Pancreas (tissue), 10 donors: ENCODE measurements at regions not wholly inside any gene's neighbourhood (a gene's known extent, or its start where the extent isn't known, plus 50 kb on each side); places are given as distances from the start of the nearest gene placed in this dataset.

ENCODE experiments used
- ATAC-seq, 4 donors: fragments of 200-7000 bp; cut with Tn5 transposase; one replicate each; pipeline versions ENCODE4 v1.8.0 to v1.9.1; 2020; ENCODE audit warnings: mild to moderate bottlenecking in 4 of 4, moderate library complexity in 4 of 4
- DNase-seq, 6 donors: peaks; one replicate each; pipeline ENCODE4 v3.0.0-alpha.2; 2020
- FAIRE-seq: peaks from 2 replicates; lab custom pipeline; 2012; peaks lifted over from hg19 to GRCh38; lab: Jason Lieb, UNC
- H3K27ac ChIP-seq, 4 donors: fragments of 200-600 bp; sonication (generic); 1 replicate in 3 of 4; 2 replicates in 1 of 4; pipeline versions ENCODE4 v1.5.0 to v1.8.0; 2020
- H3K27me3 ChIP-seq, 4 donors: fragments of 200-600 bp; one replicate each; pipeline ENCODE4 v1.8.0; 2021
- H3K36me3 ChIP-seq, 3 donors: fragments of 200-600 bp; sonication (generic) in 1 of 3; one replicate each; pipeline versions ENCODE4 v1.5.0 to v1.8.0; 2020 to 2021
- H3K4me1 ChIP-seq, 3 donors: fragments of 200-600 bp; one replicate each; pipeline ENCODE4 v1.8.0; 2021
- H3K4me3 ChIP-seq, 4 donors: fragments of 200-600 bp; sonication (generic) in 2 of 4; one replicate each; pipeline versions ENCODE4 v1.5.0 to v1.8.0; 2020 to 2021
- H3K9me3 ChIP-seq, 4 donors: fragments of 200-600 bp; one replicate each; pipeline ENCODE4 v1.8.0; 2021
- CTCF ChIP-seq, 4 donors: fragments of 200-600 bp; sonication (generic) in 3 of 4; IDR thresholded peaks; one replicate each; pipeline versions ENCODE4 v1.5.0 to v1.8.0; 2021; ENCODE audit warnings: antibody characterized with exemption in 4 of 4
- WGBS, 2 donors: extraction: QIAGEN DNeasy Blood & Tissue Kit; methylation state at CpG; one replicate each; pipeline ENCODE4 v1.1.7; 2013; 5-methylcytosine and 5-hydroxymethylcytosine counted together
- intact Hi-C, 3 donors: fragments of 100-400 bp; cut with DNase I; formaldehyde crosslinking; loops; one replicate each; pipeline versions ENCODE4 v1.11.1 to v1.14.2; 2022
- donor health status: healthy with polysubstance abuse.
- donor health status: DM: no; HTN: no; CAD: no; lungs with moderate emphysema.
- donor health status: DM: no; HTN: no; CAD: no.
- donor health status: control.
- donor health status: control.
- donor health status: Bipolar disorder and iron deficiency.
- donor health status: DM: yes; HTN: yes; CAD: no.
- donor health status: DM: no; HTN: no; CAD: no.
- donor health status: DM: no; HTN: no; CAD: no.
- donor health status: DM: yes; HTN: yes; CAD: no.

GRCh38 chr16:20247076-20247475 is 80.2 kb downstream of the GP2 start:
- Histone ChIP-seq H3K4me1 (no peaks in the 10 kb centered on the region), H3K27ac (no peak overlapping the region), H3K27me3 (no peaks in the 10 kb centered on the region), H3K9me3 (no peaks in the 10 kb centered on the region), H3K4me3 (no peak overlapping the region), H3K36me3 (no peaks in the 10 kb centered on the region)
- 76 to 78% methylated on average over 3 of the region's 3 CpGs for WGBS, 2 donors
- DNase-seq: no peak
- TF ChIP-seq CTCF (IDR thresholded peaks at IDR 0.05): no peak
- intact Hi-C loops: no loop called here
- ATAC-seq: no peak
- FAIRE-seq: no peak

- Histone ChIP-seq H3K27me3 (no peaks in the 10 kb centered on the region), H3K36me3 (no peaks in the 10 kb centered on the region), H3K27ac (no peak overlapping the region), H3K4me1 (no peaks in the 10 kb centered on the region), H3K9me3 (no peaks in the 10 kb centered on the region), H3K4me3 (no peak overlapping the region)
- 33 to 41% methylated on average over 3 of the region's 3 CpGs for WGBS, 2 donors
- DNase-seq: no peak
- FAIRE-seq: no peak
- no peak for TF ChIP-seq CTCF (IDR thresholded peaks at IDR 0.05)
- intact Hi-C loops: no loop called here
- ATAC-seq: no peak
Measured at GRCh38 chr16:20243731-20244281, 83.5 kb downstream of the GP2 start.

- TF ChIP-seq CTCF (IDR thresholded peaks at IDR 0.05): no peak
- no peak overlapping the region for H3K4me3 ChIP-seq
- H3K36me3 ChIP-seq: no peaks in the 10 kb centered on the region
- 54 to 58% methylated on average over 3 of the region's 3 CpGs for WGBS, 2 donors
- no peaks in the 10 kb centered on the region for H3K9me3 ChIP-seq
- FAIRE-seq (no peak), DNase-seq (no peak), ATAC-seq (no peak)
- H3K27ac ChIP-seq: no peak overlapping the region
- intact Hi-C loops: no loop called here
- peaks cover 0 to 5% (median 0%) of the 10 kb centered on the region in 4 donors for H3K27me3 ChIP-seq
- no peaks in the 10 kb centered on the region for H3K4me1 ChIP-seq
Measured at GRCh38 chr16:20242568-20243255, 84.6 kb downstream of the GP2 start.

GRCh38 chr16:20241321-20241720 is 86.0 kb downstream of the GP2 start:
- H3K27me3 ChIP-seq: peaks cover 0 to 7% (median 0%) of the 10 kb centered on the region in 4 donors
- TF ChIP-seq CTCF (IDR thresholded peaks at IDR 0.05): no peak
- H3K36me3 ChIP-seq: no peaks in the 10 kb centered on the region
- no peak for DNase-seq
- H3K9me3 ChIP-seq: no peaks in the 10 kb centered on the region
- H3K4me3 ChIP-seq: no peak overlapping the region
- 66 to 84% methylated on average over 2 of the region's 2 CpGs for WGBS, 2 donors
- H3K4me1 ChIP-seq: no peaks in the 10 kb centered on the region
- intact Hi-C loops: no loop called here
- no peak for FAIRE-seq
- no peak overlapping the region for H3K27ac ChIP-seq
- no peak for ATAC-seq
